HCT116 (cell line): ENCODE measurements at regions not wholly inside any gene's neighbourhood (a gene's known extent, or its start where the extent isn't known, plus 50 kb on each side); places are given as distances from the start of the nearest gene placed in this dataset.

Experiments
- ATAC-seq: fragments of 200-7000 bp; cut with Tn5 transposase; 2 replicates; pipeline ENCODE4 v1.9.1; 2020; ENCODE audit warnings: mild to moderate bottlenecking, moderate library complexity
- BruUV-seq: library from RNA; stranded (reverse); fragments of 400-500 nt; replicated peaks from 2 replicates; lab custom pipeline; 2021; lab: Mats Ljungman, UMichigan
- CTCF ChIA-PET: fragments of 300-600 bp; sonication (Branson Sonifier 250); formaldehyde crosslinking; loops from one replicate; lab custom pipeline; 2021; ENCODE audit warnings: antibody characterized with exemption; lab: Charles Lee
- POLR2A ChIA-PET: fragments of 300-600, 350-600 bp; sonication (Branson Sonifier 250); formaldehyde crosslinking; loops from one replicate; lab custom pipeline; 2021; ENCODE audit warnings: antibody characterized with exemption; lab: Charles Lee
- RAD21 ChIA-PET, 2 experiments: fragments of 300-600 bp; sonication (Branson Sonifier 250); formaldehyde crosslinking; loops; one replicate each; lab custom pipeline; 2023; ENCODE audit warnings: low total read pairs in 2 of 2; ENCODE audit not compliant: uncharacterized antibody in 2 of 2, unreplicated experiment in 2 of 2, low non-redundant PET in 1 of 2; lab: Charles Lee
- DNase-seq: peaks from one replicate; pipeline ENCODE4 v3.0.0-alpha.2; 2010; ENCODE audit warnings: low read depth, low spot score
- H2AFZ ChIP-seq: fragments of 200-600 bp; shearing (Covaris generic), sonication (generic); 2 replicates; pipeline ENCODE4 v1.6.1; 2017; ENCODE audit warnings: low read depth, mixed run types, mixed read lengths, antibody characterized with exemption, low read length; ENCODE audit not compliant: poor library complexity, severe bottlenecking
- H3K27ac ChIP-seq: 2 replicates; pipeline ENCODE4 v1.5.1; 2012; ENCODE audit warnings: low read depth, low read length
- H3K27me3 ChIP-seq: fragments of 200-600 bp; sonication (generic); 2 replicates; pipeline ENCODE4 v1.6.1; 2016; ENCODE audit warnings: mixed run types, low read length, mixed read lengths; ENCODE audit not compliant: insufficient read depth
- H3K36me3 ChIP-seq, 2 experiments: fragments of 200-500 bp in 1 of 2; fragments of 200-600 bp in 1 of 2; sonication (Bioruptor generic) in 1 of 2; sonication (generic) in 1 of 2; 2 replicates each; pipeline versions ENCODE4 v1.5.1 to v1.6.1; 2014 to 2016; ENCODE audit warnings: low read length in 2 of 2, inconsistent platforms in 1 of 2, mixed read lengths in 1 of 2, mixed run types in 1 of 2; ENCODE audit not compliant: insufficient read depth in 2 of 2, control insufficient read depth in 1 of 2
- H3K4me1 ChIP-seq, 2 experiments: fragments of 200-600 bp in 1 of 2; sonication (generic) in 1 of 2; 2 replicates each; pipeline versions ENCODE4 v1.5.1 to v1.6.1; 2012 to 2017; ENCODE audit warnings: low read length in 2 of 2, inconsistent platforms in 1 of 2, mild to moderate bottlenecking in 1 of 2, mixed read lengths in 1 of 2, mixed run types in 1 of 2, moderate library complexity in 1 of 2; ENCODE audit not compliant: insufficient read depth in 2 of 2, control insufficient read depth in 1 of 2
- H3K4me2 ChIP-seq: fragments of 200-600 bp; sonication (generic); 2 replicates; pipeline ENCODE4 v1.6.1; 2017; ENCODE audit warnings: mixed run types, low read length, mixed read lengths
- H3K4me3 ChIP-seq, 2 experiments: fragments of 200-600 bp in 1 of 2; sonication (generic) in 1 of 2; replicated peaks in 1 of 2; 2 replicates each; pipeline ENCODE4 v1.5.1; 2011 to 2016; ENCODE audit warnings: low read length in 2 of 2, control low read depth in 1 of 2, low read depth in 1 of 2, mild to moderate bottlenecking in 1 of 2, mixed read lengths in 1 of 2, mixed run types in 1 of 2
- H3K79me2 ChIP-seq: fragments of 200-600 bp; sonication (generic); 2 replicates; pipeline ENCODE4 v1.6.1; 2017; ENCODE audit warnings: mild to moderate bottlenecking, mixed run types, low read length, moderate library complexity, mixed read lengths; ENCODE audit not compliant: insufficient read depth
- H3K9ac ChIP-seq: fragments of 200-600 bp; sonication (generic); 2 replicates; pipeline ENCODE4 v1.6.1; 2016; ENCODE audit warnings: low read length, mixed read lengths
- H3K9me2 ChIP-seq: fragments of 200-600 bp; sonication (generic), shearing (Covaris generic); 2 replicates; pipeline ENCODE4 v1.6.1; 2017; ENCODE audit warnings: mixed run types, mild to moderate bottlenecking, moderate library complexity; ENCODE audit not compliant: insufficient read depth
- H3K9me3 ChIP-seq, 2 experiments: fragments of 200-500 bp in 1 of 2; fragments of 200-600 bp in 1 of 2; sonication (Bioruptor generic) in 1 of 2; sonication (generic) in 1 of 2; 2 replicates each; pipeline ENCODE4 v1.6.1; 2014 to 2017; ENCODE audit warnings: low read length in 2 of 2, mixed read lengths in 2 of 2, inconsistent platforms in 1 of 2, low read depth in 1 of 2, mild to moderate bottlenecking in 1 of 2, mixed run types in 1 of 2, moderate library complexity in 1 of 2; ENCODE audit not compliant: control insufficient read depth in 1 of 2, insufficient read depth in 1 of 2
- H4K20me1 ChIP-seq: fragments of 200-600 bp; sonication (generic), shearing (Covaris generic); 2 replicates; pipeline ENCODE4 v1.6.1; 2017; ENCODE audit warnings: mixed run types, mild to moderate bottlenecking, moderate library complexity; ENCODE audit not compliant: insufficient read depth
- ATF3 ChIP-seq: IDR thresholded peaks from 2 replicates; pipeline ENCODE4 v1.6.1; 2012
- EGR1 ChIP-seq: IDR thresholded peaks from 2 replicates; pipeline ENCODE4 v1.6.1; 2012; ENCODE audit warnings: low read depth
- EZH2phosphoT487 ChIP-seq: fragments of 200-600 bp; IDR thresholded peaks from 2 replicates; pipeline ENCODE4 v1.6.1; 2018; ENCODE audit warnings: antibody characterized with exemption, borderline replicate concordance
- FOSL1 ChIP-seq: IDR thresholded peaks from 2 replicates; pipeline ENCODE4 v1.6.1; 2012; ENCODE audit warnings: low read depth
- JUND ChIP-seq: IDR thresholded peaks from 2 replicates; pipeline ENCODE4 v1.6.1; 2012
- POLR2A ChIP-seq: IDR thresholded peaks from 2 replicates; pipeline ENCODE4 v1.7.0; 2011; ENCODE audit warnings: borderline replicate concordance; ENCODE audit not compliant: insufficient read depth, insufficient read length; ENCODE audit errors: extremely low read depth
- POLR2AphosphoS5 ChIP-seq: IDR thresholded peaks from 2 replicates; pipeline ENCODE4 v1.6.1; 2011; ENCODE audit warnings: mild to moderate bottlenecking, low read depth, low read length, moderate library complexity
- RAD21 ChIP-seq: IDR thresholded peaks from 2 replicates; pipeline ENCODE4 v1.6.1; 2012; ENCODE audit warnings: low read depth, mild to moderate bottlenecking
- SP1 ChIP-seq: IDR thresholded peaks from 2 replicates; pipeline ENCODE4 v1.6.1; 2012; ENCODE audit warnings: low read depth
- SRF ChIP-seq: IDR thresholded peaks from 2 replicates; pipeline ENCODE4 v1.6.1; 2012; ENCODE audit warnings: low read depth
- YY1 ChIP-seq: IDR thresholded peaks from 2 replicates; pipeline ENCODE4 v1.6.1; 2011; ENCODE audit warnings: low read length, low read depth, moderate library complexity, mild to moderate bottlenecking; ENCODE audit not compliant: insufficient replicate concordance; ENCODE audit errors: extremely low read depth
- ZBTB33 ChIP-seq: IDR thresholded peaks from 2 replicates; pipeline ENCODE4 v1.6.1; 2011; ENCODE audit warnings: mild to moderate bottlenecking, low read length, moderate library complexity; ENCODE audit not compliant: insufficient replicate concordance; ENCODE audit errors: extremely low read depth
- ZFX ChIP-seq: fragments of 450-650 bp; IDR thresholded peaks from 2 replicates; pipeline ENCODE4 v1.6.1; 2017
- ZNF274 ChIP-seq: fragments of 200-500 bp; sonication (Bioruptor generic); IDR thresholded peaks from 2 replicates; pipeline ENCODE4 v1.6.1; 2014; ENCODE audit warnings: mild to moderate bottlenecking, low read depth, low read length, inconsistent platforms
- intact Hi-C: fragments of 100-400 bp; cut with micrococcal nuclease; formaldehyde crosslinking; loops from 2 replicates; pipeline ENCODE4 v1.10.0; 2022
- TF ChIP-seq, protein P1 (sequence below): IDR thresholded peaks from 2 replicates; pipeline ENCODE4 v1.6.1; 2012; ENCODE audit warnings: low read depth

- no peak overlapping the region for H3K27ac ChIP-seq
- no peak overlapping the region for H3K4me2 ChIP-seq
- no peak overlapping the region for H2AFZ ChIP-seq
- H3K36me3 ChIP-seq, result no peaks in the 10 kb centered on the region
- no peak overlapping the region for H3K4me3 ChIP-seq
- no peak for DNase-seq
- CTCF ChIA-PET, result no interaction called here
- H3K4me1 ChIP-seq, result no peaks in the 10 kb centered on the region
- no peaks in the 10 kb centered on the region for H3K79me2 ChIP-seq
- H4K20me1 ChIP-seq, result no peaks in the 10 kb centered on the region
- peaks cover 3 to 9% of the 10 kb centered on the region in 2 experiments; a peak in 2 of 4 replicates for H3K9me3 ChIP-seq
- no TSS peak for BruUV-seq
- no peak overlapping the region for H3K9ac ChIP-seq
- no peaks in the 10 kb centered on the region for H3K9me2 ChIP-seq
- ATAC-seq, result no peak
- RAD21 ChIA-PET, result no interaction called here
- intact Hi-C loops, result no loop called here
- TF ChIP-seq POLR2A (no peak), EGR1 (no peak), JUND (no peak), SP1 (no peak), ZFX (no peak), FOSL1 (no peak)
- no peaks in the 10 kb centered on the region for H3K27me3 ChIP-seq
- POLR2A ChIA-PET, result no interaction called here
Measured at GRCh38 chr9:118362123-118362522, 657.9 kb downstream of the TLR4 start.

- Histone ChIP-seq H3K27ac (no peak overlapping the region), H2AFZ (no peak overlapping the region), H3K27me3 (no peaks in the 10 kb centered on the region), H3K4me3 (no peak overlapping the region), H3K9ac (no peak overlapping the region)
- no peak for ATAC-seq
- CTCF ChIA-PET, result no interaction called here
- POLR2A ChIA-PET, result no interaction called here
- TF ChIP-seq EZH2phosphoT487 (no peak), SRF (no peak), JUND (no peak), ZBTB33 (no peak), RAD21 (no peak), POLR2AphosphoS5 (no peak), EGR1 (no peak), ZNF274 (no peak), ATF3 (no peak), YY1 (no peak)
- TF ChIP-seq, protein P1, sequence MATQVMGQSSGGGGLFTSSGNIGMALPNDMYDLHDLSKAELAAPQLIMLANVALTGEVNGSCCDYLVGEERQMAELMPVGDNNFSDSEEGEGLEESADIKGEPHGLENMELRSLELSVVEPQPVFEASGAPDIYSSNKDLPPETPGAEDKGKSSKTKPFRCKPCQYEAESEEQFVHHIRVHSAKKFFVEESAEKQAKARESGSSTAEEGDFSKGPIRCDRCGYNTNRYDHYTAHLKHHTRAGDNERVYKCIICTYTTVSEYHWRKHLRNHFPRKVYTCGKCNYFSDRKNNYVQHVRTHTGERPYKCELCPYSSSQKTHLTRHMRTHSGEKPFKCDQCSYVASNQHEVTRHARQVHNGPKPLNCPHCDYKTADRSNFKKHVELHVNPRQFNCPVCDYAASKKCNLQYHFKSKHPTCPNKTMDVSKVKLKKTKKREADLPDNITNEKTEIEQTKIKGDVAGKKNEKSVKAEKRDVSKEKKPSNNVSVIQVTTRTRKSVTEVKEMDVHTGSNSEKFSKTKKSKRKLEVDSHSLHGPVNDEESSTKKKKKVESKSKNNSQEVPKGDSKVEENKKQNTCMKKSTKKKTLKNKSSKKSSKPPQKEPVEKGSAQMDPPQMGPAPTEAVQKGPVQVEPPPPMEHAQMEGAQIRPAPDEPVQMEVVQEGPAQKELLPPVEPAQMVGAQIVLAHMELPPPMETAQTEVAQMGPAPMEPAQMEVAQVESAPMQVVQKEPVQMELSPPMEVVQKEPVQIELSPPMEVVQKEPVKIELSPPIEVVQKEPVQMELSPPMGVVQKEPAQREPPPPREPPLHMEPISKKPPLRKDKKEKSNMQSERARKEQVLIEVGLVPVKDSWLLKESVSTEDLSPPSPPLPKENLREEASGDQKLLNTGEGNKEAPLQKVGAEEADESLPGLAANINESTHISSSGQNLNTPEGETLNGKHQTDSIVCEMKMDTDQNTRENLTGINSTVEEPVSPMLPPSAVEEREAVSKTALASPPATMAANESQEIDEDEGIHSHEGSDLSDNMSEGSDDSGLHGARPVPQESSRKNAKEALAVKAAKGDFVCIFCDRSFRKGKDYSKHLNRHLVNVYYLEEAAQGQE, result no peak
- TF ChIP-seq, all 23 proteins: peak for 0
- H4K20me1 ChIP-seq, result no peaks in the 10 kb centered on the region
- BruUV-seq, result no TSS peak
- peaks cover 3 to 6% of the 10 kb centered on the region in 2 experiments; a peak in 2 of 4 replicates for H3K9me3 ChIP-seq
- no peaks in the 10 kb centered on the region for H3K4me1 ChIP-seq
- H3K9me2 ChIP-seq, result no peaks in the 10 kb centered on the region
- H3K36me3 ChIP-seq, result no peaks in the 10 kb centered on the region
- no peak for DNase-seq
- RAD21 ChIA-PET, result no interaction called here
- no peak overlapping the region for H3K4me2 ChIP-seq
- H3K79me2 ChIP-seq, result no peaks in the 10 kb centered on the region
- intact Hi-C loops, result no loop called here
Measured at GRCh38 chr9:118362596-118362995, 658.4 kb downstream of the TLR4 start.
